CD4-positive, alpha-beta T cell treated with Interleukin-2 at 100 ng/mL for 4 hours (primary cell): ENCODE measurements at regions not wholly inside any gene's neighbourhood (a gene's known extent, or its start where the extent isn't known, plus 50 kb on each side); places are given as distances from the start of the nearest gene placed in this dataset.
"Not testable (repeated sequence)": the region's sequence is repeated elsewhere in the genome, so short reads cannot be mapped to it uniquely, and the experiment has no call there.

Source experiments
- DNase-seq: peaks from one replicate; pipeline ENCODE4 v3.0.0-alpha.2; 2020; ENCODE audit warnings: low spot score

GRCh38 chr10:33655921-33656320, 321.5 kb upstream of the NRP1 start:
- DNase-seq: no peak

GRCh38 chr10:33655165-33655815, 320.8 kb upstream of the NRP1 start:
- no peak for DNase-seq

GRCh38 chr10:33653584-33654367, 319.3 kb upstream of the NRP1 start:
- DNase-seq: no peak

GRCh38 chr10:33652870-33653269, 318.4 kb upstream of the NRP1 start:
- DNase-seq: no peak

- not testable (repeated sequence) for DNase-seq
Measured at GRCh38 chr10:33650131-33650530, 315.7 kb upstream of the NRP1 start.

- DNase-seq: no peak
Measured at GRCh38 chr10:33643042-33643441, 308.6 kb upstream of the NRP1 start.

GRCh38 chr10:33638891-33639290, 304.4 kb upstream of the NRP1 start:
- no peak for DNase-seq

GRCh38 chr10:33638374-33638773, 303.9 kb upstream of the NRP1 start:
- no peak for DNase-seq

- DNase-seq: no peak
Measured at GRCh38 chr10:33635967-33636515, 301.6 kb upstream of the NRP1 start.

- no peak for DNase-seq
Measured at GRCh38 chr10:33632432-33632831, 298.0 kb upstream of the NRP1 start.

GRCh38 chr10:33631991-33632390, 297.5 kb upstream of the NRP1 start:
- no peak for DNase-seq

- no peak for DNase-seq
Measured at GRCh38 chr10:33630761-33631160, 296.3 kb upstream of the NRP1 start.

- no peak for DNase-seq
Measured at GRCh38 chr10:33627611-33628010, 293.1 kb upstream of the NRP1 start.

- no peak for DNase-seq
Measured at GRCh38 chr10:33626798-33627466, 292.5 kb upstream of the NRP1 start.

- no peak for DNase-seq
Measured at GRCh38 chr10:33623669-33624068, 289.2 kb upstream of the NRP1 start.

GRCh38 chr10:33621101-33621500, 286.6 kb upstream of the NRP1 start:
- no peak for DNase-seq

GRCh38 chr10:33618196-33618595, 283.7 kb upstream of the NRP1 start:
- no peak for DNase-seq

GRCh38 chr10:33617381-33618080, 283.1 kb upstream of the NRP1 start:
- DNase-seq: no peak

GRCh38 chr10:33616956-33617355, 282.5 kb upstream of the NRP1 start:
- DNase-seq: no peak

- peak; percentile 5 for DNase-seq
Measured at GRCh38 chr10:33612551-33612950, 278.1 kb upstream of the NRP1 start.

- no peak for DNase-seq
Measured at GRCh38 chr10:33612116-33612515, 277.6 kb upstream of the NRP1 start.

- DNase-seq: no peak
Measured at GRCh38 chr10:33611423-33611822, 277.0 kb upstream of the NRP1 start.
